Natural killer cell (primary cell): ENCODE measurements at regions not wholly inside any gene's neighbourhood (a gene's known extent, or its start where the extent isn't known, plus 50 kb on each side); places are given as distances from the start of the nearest gene placed in this dataset.

Source experiments
- ATAC-seq, 3 donors: fragments of 150-1000 bp in 2 of 3; fragments of 200-7000 bp in 1 of 3; cut with Tn5 transposase; 1 replicate in 1 of 3; 2 replicates in 2 of 3; pipeline ENCODE4 v1.10.0; 2021; ENCODE audit warnings: mild to moderate bottlenecking in 2 of 3, moderate library complexity in 2 of 3
- DNase-seq, 2 donors: peaks; one replicate each; pipeline versions ENCODE4 v3.0.0 to v3.0.0-alpha.2; 2013 to 2021; ENCODE audit warnings: mixed read lengths in 1 of 2
- H3K27ac ChIP-seq: one replicate; pipeline ENCODE4 v1.5.1; 2013; ENCODE audit warnings: mild to moderate bottlenecking, low read length
- H3K27me3 ChIP-seq: one replicate; pipeline ENCODE4 v1.6.1; 2013; ENCODE audit warnings: low read length; ENCODE audit not compliant: control insufficient read depth, insufficient read depth
- H3K36me3 ChIP-seq: one replicate; pipeline ENCODE4 v1.6.1; 2013; ENCODE audit warnings: low read length; ENCODE audit not compliant: control insufficient read depth, insufficient read depth
- H3K4me1 ChIP-seq: one replicate; pipeline ENCODE4 v1.6.1; 2013; ENCODE audit warnings: low read length; ENCODE audit not compliant: control insufficient read depth, insufficient read depth
- H3K4me3 ChIP-seq: one replicate; pipeline ENCODE4 v1.5.1; 2013; ENCODE audit warnings: low read length
- H3K9me3 ChIP-seq: one replicate; pipeline ENCODE4 v1.6.1; 2013; ENCODE audit warnings: low read length; ENCODE audit not compliant: control insufficient read depth, insufficient read depth
- H3K27ac Mint-ChIP-seq, 2 donors: one replicate each; pipeline ENCODE4 v1.8.0; 2022; ENCODE audit warnings: mild to moderate bottlenecking in 2 of 2, mixed read lengths in 2 of 2, moderate library complexity in 1 of 2
- H3K27me3 Mint-ChIP-seq, 2 donors: one replicate each; pipeline ENCODE4 v1.8.0; 2022; ENCODE audit warnings: low read depth in 2 of 2, mixed read lengths in 2 of 2
- H3K36me3 Mint-ChIP-seq: one replicate; pipeline ENCODE4 v1.8.0; 2022; ENCODE audit warnings: mixed read lengths
- H3K4me1 Mint-ChIP-seq, 2 donors: one replicate each; pipeline ENCODE4 v1.8.0; 2022; ENCODE audit warnings: mixed read lengths in 2 of 2
- H3K4me3 Mint-ChIP-seq: one replicate; pipeline ENCODE4 v1.8.0; 2022; ENCODE audit warnings: mild to moderate bottlenecking, moderate library complexity, mixed read lengths
- H3K9me3 Mint-ChIP-seq, 2 donors: one replicate each; pipeline ENCODE4 v1.8.0; 2022; ENCODE audit warnings: mixed read lengths in 2 of 2
- WGBS: methylation state at CpG from one replicate; pipeline ENCODE4 v1.1.7; 2013; ENCODE audit warnings: missing lambda C conversion rate; ENCODE audit not compliant: insufficient coverage; 5-methylcytosine and 5-hydroxymethylcytosine counted together
- intact Hi-C: fragments of 100-400 bp; cut with micrococcal nuclease; formaldehyde crosslinking; loops from one replicate; pipeline ENCODE4 v1.14.2; 2022
- TF ChIP-seq, protein P1 (sequence below): fragments of 200-600 bp; IDR thresholded peaks from one replicate; pipeline ENCODE4 v1.8.0; 2022; ENCODE audit warnings: antibody characterized with exemption

DNA sequence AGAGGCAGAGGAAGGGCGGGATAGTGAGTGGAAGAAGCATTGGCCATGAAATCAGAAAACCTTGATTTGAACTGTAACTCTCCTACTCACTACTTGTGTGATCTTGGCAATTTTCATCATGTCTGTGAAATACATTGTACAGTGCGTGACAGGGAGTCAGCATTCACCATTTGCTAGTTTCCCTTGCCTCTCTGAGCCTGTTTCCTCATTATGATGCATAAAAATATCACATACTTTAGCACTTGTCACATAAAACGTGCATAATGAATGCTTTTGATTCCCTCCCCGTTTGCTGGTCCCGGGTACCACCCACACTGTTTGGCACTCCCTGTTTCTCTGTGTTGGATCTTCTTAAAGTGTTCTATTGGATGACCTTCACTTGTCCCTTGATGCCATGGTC is 101.1 kb upstream of the FRMD6 start:
- H3K9me3 Mint-ChIP-seq = no peaks in the 10 kb centered on the region
- Histone ChIP-seq H3K27ac (no peak overlapping the region), H3K9me3 (no peaks in the 10 kb centered on the region), H3K27me3 (peaks cover 6% of the 10 kb centered on the region), H3K4me3 (no peak overlapping the region), H3K36me3 (no peaks in the 10 kb centered on the region), H3K4me1 (no peaks in the 10 kb centered on the region)
- H3K4me3 Mint-ChIP-seq = no peak overlapping the region
- TF ChIP-seq, protein P1, sequence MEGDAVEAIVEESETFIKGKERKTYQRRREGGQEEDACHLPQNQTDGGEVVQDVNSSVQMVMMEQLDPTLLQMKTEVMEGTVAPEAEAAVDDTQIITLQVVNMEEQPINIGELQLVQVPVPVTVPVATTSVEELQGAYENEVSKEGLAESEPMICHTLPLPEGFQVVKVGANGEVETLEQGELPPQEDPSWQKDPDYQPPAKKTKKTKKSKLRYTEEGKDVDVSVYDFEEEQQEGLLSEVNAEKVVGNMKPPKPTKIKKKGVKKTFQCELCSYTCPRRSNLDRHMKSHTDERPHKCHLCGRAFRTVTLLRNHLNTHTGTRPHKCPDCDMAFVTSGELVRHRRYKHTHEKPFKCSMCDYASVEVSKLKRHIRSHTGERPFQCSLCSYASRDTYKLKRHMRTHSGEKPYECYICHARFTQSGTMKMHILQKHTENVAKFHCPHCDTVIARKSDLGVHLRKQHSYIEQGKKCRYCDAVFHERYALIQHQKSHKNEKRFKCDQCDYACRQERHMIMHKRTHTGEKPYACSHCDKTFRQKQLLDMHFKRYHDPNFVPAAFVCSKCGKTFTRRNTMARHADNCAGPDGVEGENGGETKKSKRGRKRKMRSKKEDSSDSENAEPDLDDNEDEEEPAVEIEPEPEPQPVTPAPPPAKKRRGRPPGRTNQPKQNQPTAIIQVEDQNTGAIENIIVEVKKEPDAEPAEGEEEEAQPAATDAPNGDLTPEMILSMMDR = no peak
- WGBS = 86% methylated on average over 4 of the region's 5 CpGs
- H3K27ac Mint-ChIP-seq = no peak overlapping the region
- H3K27me3 Mint-ChIP-seq = peaks cover 23 to 55% of the 10 kb centered on the region in 2 donors
- intact Hi-C loops = no loop called here
- H3K4me1 Mint-ChIP-seq = no peaks in the 10 kb centered on the region
- no peak for DNase-seq
- no peaks in the 10 kb centered on the region for H3K36me3 Mint-ChIP-seq
- no peak for ATAC-seq

DNA sequence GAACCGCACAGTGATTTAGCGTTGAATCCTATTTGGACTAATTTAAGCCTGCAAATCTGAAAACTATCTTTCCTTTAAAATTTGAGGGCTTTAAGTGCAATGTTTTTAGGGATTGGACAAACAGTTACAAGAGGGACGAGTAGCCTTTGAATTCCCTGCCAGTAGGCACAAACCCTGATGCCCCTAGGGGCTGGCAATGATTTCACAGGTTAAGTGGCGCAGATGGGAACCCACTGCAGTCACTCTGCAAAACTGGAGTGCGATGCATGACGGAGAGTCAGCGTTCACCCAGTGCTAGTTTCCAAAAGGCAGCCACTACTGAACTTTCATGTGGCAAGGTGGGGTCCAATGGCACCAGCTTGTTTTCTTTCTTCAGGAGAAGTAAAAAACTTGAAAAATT is 99.4 kb upstream of the FRMD6 start:
- Mint-ChIP-seq H3K27ac (no peak overlapping the region), H3K4me1 (no peaks in the 10 kb centered on the region), H3K36me3 (no peaks in the 10 kb centered on the region), H3K4me3 (no peak overlapping the region), H3K9me3 (no peaks in the 10 kb centered on the region), H3K27me3 (peaks cover 23 to 43% of the 10 kb centered on the region in 2 donors)
- ATAC-seq (no peak), DNase-seq (no peak)
- Histone ChIP-seq H3K27me3 (peaks cover 6% of the 10 kb centered on the region), H3K36me3 (no peaks in the 10 kb centered on the region), H3K27ac (no peak overlapping the region), H3K4me3 (no peak overlapping the region), H3K9me3 (no peaks in the 10 kb centered on the region), H3K4me1 (no peaks in the 10 kb centered on the region)
- TF ChIP-seq, protein P1 = no peak
- intact Hi-C loops = no loop called here
- WGBS = 87% methylated on average over 7 of the region's 7 CpGs

DNA sequence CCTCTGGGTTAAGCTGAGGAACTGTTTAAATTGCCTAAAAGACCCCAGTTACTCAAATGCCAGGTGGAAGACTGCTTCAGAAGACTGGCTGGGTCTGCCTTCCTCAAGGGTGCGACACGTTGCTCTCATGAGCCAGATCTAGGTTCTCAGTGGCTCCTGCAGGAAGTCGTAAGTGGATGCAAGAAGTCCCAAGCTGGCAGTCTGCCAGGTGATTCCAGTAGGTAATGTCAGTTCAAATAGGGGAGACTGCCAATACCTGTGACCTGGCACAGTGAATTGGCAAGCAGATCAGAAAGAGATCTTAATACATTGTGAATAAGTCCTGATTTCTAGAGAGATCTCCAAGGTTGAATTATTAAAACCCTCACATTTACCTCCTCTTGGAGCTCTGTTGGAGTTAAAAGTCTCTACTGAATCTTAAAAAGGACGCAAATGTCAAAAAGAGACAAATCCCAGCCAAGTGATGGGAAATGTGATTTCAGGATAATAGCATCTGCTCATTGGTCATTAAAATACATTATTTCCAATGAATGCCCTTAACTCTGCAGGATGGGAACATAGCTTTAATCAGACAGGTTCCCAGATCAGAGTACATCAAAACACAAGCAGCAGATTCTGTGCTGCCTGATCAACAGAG is 98.8 kb upstream of the FRMD6 start:
- WGBS = 62% methylated on average over 4 of the region's 4 CpGs
- Mint-ChIP-seq H3K27me3 (peaks cover 20 to 37% of the 10 kb centered on the region in 2 donors), H3K27ac (no peak overlapping the region), H3K36me3 (no peaks in the 10 kb centered on the region), H3K4me3 (no peak overlapping the region), H3K4me1 (no peaks in the 10 kb centered on the region), H3K9me3 (no peaks in the 10 kb centered on the region)
- Histone ChIP-seq H3K27me3 (peaks cover 4% of the 10 kb centered on the region), H3K27ac (no peak overlapping the region), H3K4me3 (no peak overlapping the region), H3K36me3 (no peaks in the 10 kb centered on the region), H3K9me3 (no peaks in the 10 kb centered on the region), H3K4me1 (no peaks in the 10 kb centered on the region)
- ATAC-seq = no peak
- intact Hi-C loops = no loop called here
- no peak for DNase-seq
- TF ChIP-seq, protein P1 = no peak

DNA sequence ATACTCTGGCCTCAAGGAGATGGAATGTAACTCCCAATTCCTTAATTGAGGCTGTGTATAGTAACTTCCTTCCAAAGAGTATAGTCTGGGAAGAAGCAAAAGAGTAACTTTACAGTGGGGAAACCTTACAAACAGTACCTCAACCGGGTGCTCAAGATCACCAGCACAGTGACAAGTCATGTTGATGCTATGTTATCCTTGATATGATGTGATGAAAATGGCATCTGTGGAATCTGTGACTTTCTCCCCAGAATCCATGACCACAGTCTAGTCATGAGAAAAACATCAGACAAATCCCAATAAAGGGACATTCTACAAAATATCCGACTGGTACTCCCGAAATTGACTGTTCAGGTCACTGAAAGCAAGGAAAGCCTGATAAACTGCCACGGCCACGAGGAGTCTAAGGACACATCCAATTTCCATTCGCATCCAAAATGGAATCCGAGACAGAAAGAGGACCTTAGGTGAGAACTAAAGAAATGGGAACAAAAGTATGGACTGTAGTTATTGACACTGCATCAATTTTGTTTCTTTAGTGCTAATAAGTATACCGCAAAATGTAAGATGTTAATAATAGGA is 97.3 kb upstream of the FRMD6 start:
- Histone ChIP-seq H3K9me3 (no peaks in the 10 kb centered on the region), H3K4me3 (no peak overlapping the region), H3K4me1 (no peaks in the 10 kb centered on the region), H3K36me3 (no peaks in the 10 kb centered on the region), H3K27me3 (peaks cover 4% of the 10 kb centered on the region), H3K27ac (no peak overlapping the region)
- no peaks in the 10 kb centered on the region for H3K36me3 Mint-ChIP-seq
- intact Hi-C loops = no loop called here
- TF ChIP-seq, protein P1 = no peak
- ATAC-seq (no peak), DNase-seq (no peak)
- H3K27me3 Mint-ChIP-seq = peaks cover 16 to 27% of the 10 kb centered on the region in 2 donors
- H3K4me1 Mint-ChIP-seq = no peaks in the 10 kb centered on the region
- H3K9me3 Mint-ChIP-seq = no peaks in the 10 kb centered on the region
- no peak overlapping the region for H3K27ac Mint-ChIP-seq
- H3K4me3 Mint-ChIP-seq = no peak overlapping the region
- whole genome bisulfite sequencing = 86% methylated on average over 8 of the region's 8 CpGs
